Sigmoid colon (tissue), 3 donors: ENCODE measurements at regions not wholly inside any gene's neighbourhood (a gene's known extent, or its start where the extent isn't known, plus 50 kb on each side); places are given as distances from the start of the nearest gene placed in this dataset.
"Not testable (repeated sequence)": the region's sequence is repeated elsewhere in the genome, so short reads cannot be mapped to it uniquely, and the experiment has no call there.

ENCODE experiments used
- CTCF ChIP-seq, 4 experiments: fragments of 450-650 bp in 3 of 4; fragments of 200-600 bp in 1 of 4; IDR thresholded peaks; one replicate each; pipeline ENCODE4 v1.5.1; 2016 to 2019; ENCODE audit warnings: antibody characterized with exemption in 4 of 4, mild to moderate bottlenecking in 3 of 4, moderate library complexity in 2 of 4
- POLR2A ChIP-seq, 2 donors: fragments of 450-650 bp; IDR thresholded peaks; one replicate each; pipeline ENCODE4 v1.6.1; 2016; ENCODE audit warnings: antibody characterized with exemption in 2 of 2, mild to moderate bottlenecking in 2 of 2, moderate library complexity in 2 of 2

GRCh38 chrX:51179805-51180204 is 152.8 kb upstream of the NUDT10 start:
- TF ChIP-seq POLR2A, CTCF (IDR thresholded peaks at IDR 0.05): not testable (repeated sequence)
